ENCODE measurements at regions not wholly inside any gene's neighbourhood (a gene's known extent, or its start where the extent isn't known, plus 50 kb on each side); places are given as distances from the start of the nearest gene placed in this dataset.

DNA sequence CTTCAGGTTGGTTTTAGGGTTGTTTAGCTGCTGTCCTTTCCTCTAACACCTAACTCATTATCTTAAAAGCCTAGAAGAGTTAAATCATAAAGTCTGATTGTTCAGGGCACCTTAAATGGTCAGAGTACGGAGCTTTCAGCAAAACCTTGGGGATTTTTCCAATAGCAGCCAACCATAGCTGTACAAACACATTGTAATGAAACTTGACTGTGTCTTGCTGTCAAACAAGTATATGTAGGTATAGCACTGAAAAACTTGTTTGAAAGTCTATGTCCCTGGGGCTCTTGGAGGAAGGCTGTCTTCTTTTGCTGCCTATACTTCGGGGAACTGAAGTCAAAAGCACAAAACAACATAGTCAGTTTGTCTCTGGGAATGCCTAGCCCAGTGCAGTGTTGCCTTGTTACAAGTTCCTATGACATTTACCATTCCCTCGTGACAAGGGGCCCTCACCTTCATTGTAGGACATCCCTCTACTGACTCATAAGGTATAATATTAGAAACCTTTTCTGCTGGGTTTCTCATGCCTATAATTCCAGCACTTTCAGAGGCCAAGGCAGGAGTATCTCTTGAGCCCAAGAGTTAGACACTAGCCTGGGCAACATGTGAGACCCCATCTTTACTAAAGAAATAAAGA lies 474.5 kb upstream of the NBEA start:
- no peak for DNase-seq (ENCODE audit: low spot score)

- DNase-seq (ENCODE audit: low spot score), result no peak
These were observed 472.7 kb upstream of the NBEA start for GRCh38 chr13:34469196-34469986.

- DNase-seq (ENCODE audit: low spot score), result no peak
These were observed 467.7 kb upstream of the NBEA start for GRCh38 chr13:34474187-34474868.

DNA sequence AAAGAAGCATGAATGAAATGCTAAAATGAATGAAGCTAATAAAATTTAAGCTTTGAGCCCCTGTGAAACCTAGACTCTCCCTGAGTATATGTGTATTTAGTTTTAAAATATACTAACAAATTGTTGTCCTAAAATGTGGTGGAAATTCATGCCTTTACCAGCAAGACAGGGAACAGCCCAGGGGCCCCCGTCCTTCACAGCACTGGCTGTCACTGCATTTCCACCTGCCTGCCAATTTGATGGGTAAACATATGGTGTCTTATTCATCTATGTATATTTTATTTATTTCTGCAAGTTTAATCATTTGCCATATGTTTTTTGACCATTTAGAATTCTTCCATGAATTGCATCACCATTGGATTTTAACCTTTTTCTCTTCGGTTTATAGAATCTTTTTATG lies 463.7 kb upstream of the NBEA start:
- DNase-seq (ENCODE audit: low spot score), result no peak

DNA sequence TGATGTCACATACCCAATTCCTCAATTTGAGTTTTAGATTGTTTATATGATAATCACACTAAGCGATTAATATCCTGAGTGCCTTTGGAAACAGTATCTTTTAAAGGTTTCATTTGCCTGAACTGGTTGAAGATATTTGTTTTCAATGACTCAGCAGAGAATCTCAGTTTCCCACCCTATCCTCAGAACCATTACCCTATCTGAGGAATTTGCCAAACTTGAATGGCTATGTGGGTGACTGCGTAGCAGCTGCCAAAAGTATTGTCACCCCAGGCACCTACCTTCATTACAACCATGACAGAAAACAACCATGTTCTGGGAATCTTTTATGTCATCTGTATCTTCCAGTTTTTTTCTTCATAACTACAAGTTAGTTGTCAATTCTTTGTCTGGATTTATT lies 440.1 kb upstream of the NBEA start:
- DNase-seq (ENCODE audit: low spot score), result no peak

GRCh38 chr13:34502621-34503020 lies 439.4 kb upstream of the NBEA start:
- DNase-seq (ENCODE audit: low spot score), result no peak

DNA sequence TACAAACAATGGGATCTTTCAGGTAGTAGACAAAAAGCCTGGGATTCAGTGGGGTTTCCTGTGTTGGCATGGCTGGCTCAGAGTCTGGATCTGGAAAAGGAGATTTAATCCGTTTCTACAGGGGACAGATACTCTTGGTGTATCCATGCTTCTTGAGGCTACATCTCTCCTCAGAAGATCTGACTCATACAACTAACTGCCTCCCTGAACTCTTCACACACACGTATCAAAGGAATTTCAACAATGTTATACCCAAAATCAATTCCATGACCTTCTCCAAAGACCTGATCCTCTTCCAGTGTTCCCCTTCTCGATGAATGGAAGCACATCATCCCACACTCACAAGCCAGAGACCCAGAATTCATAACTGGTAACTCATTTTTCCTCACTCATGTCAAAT lies 435.3 kb upstream of the NBEA start:
- no peak for DNase-seq (ENCODE audit: low spot score)

GRCh38 chr13:34507630-34508029 lies 434.4 kb upstream of the NBEA start:
- DNase-seq (ENCODE audit: low spot score), result no peak

GRCh38 chr13:34512817-34513216 lies 429.3 kb upstream of the NBEA start:
- DNase-seq (ENCODE audit: low spot score), result no peak

- DNase-seq (ENCODE audit: low spot score), result no peak
These were observed 428.5 kb upstream of the NBEA start for GRCh38 chr13:34513526-34513925.

GRCh38 chr13:34515201-34515600 lies 426.9 kb upstream of the NBEA start:
- no peak for DNase-seq (ENCODE audit: low spot score)

DNA sequence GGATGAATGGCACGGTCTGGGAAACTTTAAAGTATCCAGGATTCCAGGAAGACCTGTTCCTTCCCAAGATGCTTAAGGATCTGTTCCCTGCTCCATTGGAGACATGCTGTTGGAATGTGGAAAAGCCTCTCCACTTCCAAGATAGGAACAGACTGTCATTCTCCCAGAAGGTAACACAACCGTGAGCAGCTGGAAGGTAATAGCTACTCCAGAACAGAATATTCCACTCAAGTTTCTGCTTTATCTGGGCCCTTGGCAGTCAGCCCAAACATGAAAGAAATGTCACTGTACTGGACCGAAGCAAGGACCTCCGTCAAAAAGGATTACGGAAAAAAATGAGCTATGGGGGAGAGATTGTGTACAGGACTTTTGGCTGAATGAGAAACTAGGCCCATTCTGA lies 420.9 kb upstream of the NBEA start:
- DNase-seq (ENCODE audit: low spot score), result no peak

GRCh38 chr13:34522808-34523207 lies 419.3 kb upstream of the NBEA start:
- no peak for DNase-seq (ENCODE audit: low spot score)

GRCh38 chr13:34523406-34523805 lies 418.7 kb upstream of the NBEA start:
- no peak for DNase-seq (ENCODE audit: low spot score)

GRCh38 chr13:34533941-34534340 lies 408.1 kb upstream of the NBEA start:
- DNase-seq (ENCODE audit: low spot score), result no peak

DNA sequence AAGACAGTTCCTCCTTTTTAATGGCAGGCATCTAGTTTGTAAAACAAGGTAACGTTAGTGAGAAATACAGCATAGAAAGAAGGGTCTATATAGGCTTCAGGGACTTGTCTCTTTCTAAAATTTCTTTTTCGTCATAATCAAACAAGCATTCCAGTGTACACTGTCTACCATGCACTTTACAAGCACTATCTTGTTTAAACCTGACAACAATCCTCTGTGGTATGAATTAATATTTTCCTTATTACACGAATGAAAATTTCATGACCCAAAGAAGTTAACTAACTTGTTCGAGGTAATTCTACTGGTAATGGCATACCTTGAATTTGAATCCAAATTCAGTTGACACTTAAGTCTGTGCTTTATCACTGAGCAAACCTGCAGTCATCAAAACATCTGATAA lies 399.7 kb upstream of the NBEA start:
- DNase-seq (ENCODE audit: low spot score), result no peak

- no peak for DNase-seq (ENCODE audit: low spot score)
These were observed 398.2 kb upstream of the NBEA start for GRCh38 chr13:34543836-34544235.

DNA sequence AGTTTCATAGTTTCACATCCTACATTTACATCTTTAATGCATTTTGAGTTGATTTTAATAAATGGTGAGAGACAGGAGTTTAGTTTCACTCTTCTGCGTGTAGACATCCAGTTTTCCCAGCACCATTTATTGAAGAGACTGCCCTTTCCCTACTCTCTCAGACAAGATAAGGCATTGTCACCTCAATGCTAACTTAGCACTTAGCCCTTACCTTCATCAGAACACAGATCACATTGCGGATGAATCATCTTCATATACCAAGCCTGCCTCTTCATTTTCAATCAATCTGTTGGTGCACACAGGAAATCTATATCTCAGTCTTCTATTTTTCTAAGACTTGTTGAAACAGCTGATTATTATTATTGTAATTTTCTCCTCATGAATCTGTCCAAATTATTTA lies 396.6 kb upstream of the NBEA start:
- DNase-seq (ENCODE audit: low spot score), result no peak

DNA sequence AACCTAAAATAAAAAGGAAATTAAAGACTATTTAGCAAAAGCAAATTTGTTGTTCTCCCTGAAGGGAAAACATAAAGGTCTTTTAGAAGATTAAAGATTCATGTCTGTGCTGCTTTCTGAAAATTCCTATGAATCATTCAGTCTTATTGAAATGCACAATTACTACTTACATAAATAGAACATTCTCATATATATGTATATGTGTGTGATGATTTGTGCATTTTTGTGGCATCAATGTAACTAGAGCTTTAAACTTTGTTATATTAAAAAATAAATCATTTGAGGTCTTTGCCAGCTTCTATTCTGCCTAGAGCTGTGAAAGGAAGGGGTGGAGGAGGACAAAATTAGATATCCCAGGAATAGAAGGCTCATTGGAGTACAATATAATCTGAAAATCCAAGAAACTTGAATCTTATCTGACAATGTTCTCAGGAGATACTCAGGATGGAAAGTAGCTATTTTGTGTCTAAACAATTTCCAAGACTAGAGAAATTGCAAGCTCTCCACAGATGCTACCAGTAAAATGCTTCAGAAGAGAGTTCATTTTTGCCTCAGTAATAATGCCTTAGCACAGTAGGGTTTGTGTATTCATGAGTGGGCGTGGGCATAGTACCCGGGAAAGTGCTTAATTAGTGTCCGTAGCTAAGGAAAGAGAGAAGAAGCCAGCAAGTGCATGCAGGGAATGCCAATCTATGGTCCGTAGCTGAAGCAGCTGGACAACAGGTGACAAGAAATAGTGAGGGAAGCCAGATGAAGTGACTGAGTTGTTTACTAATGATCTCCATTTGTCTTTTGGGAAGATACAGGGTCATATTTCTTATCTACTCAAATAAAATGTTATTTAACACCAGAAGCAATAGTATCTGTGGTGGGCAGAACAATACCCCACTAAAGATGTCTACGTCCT lies 395.5 kb upstream of the NBEA start:
- DNase-seq (ENCODE audit: low spot score), result no peak

- DNase-seq (ENCODE audit: low spot score), result no peak
These were observed 394.1 kb upstream of the NBEA start for GRCh38 chr13:34547929-34548328.

- DNase-seq (ENCODE audit: low spot score), result no peak
These were observed 388.7 kb upstream of the NBEA start for GRCh38 chr13:34553376-34553775.

GRCh38 chr13:34555988-34556387 lies 386.1 kb upstream of the NBEA start:
- DNase-seq (ENCODE audit: low spot score), result no peak
